ENCODE measurements at regions not wholly inside any gene's neighbourhood (a gene's known extent, or its start where the extent isn't known, plus 50 kb on each side); places are given as distances from the start of the nearest gene placed in this dataset.

DNA sequence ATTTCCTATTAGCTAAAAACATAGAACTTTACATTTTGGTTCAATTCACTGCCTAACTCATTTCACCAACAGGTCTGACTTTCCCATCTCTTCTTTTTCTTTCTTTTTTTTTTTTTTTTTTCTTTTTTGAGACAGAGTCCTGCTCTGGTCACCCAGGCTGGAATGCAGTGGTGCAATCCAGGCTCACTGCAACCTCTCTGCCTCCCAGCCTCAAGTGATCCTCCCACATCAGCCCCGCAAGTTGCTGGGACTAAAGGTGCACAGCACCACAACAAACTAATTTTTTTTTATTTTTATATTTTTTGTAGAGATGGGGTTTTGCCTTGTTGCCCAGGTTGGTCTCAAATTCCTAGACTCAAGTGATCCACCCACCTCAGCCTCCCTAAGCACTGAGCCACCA lies 57.8 kb upstream of the HNRNPA3 start:
- Histone ChIP-seq H3K4me1 (ENCODE audit: control insufficient read depth in 1 of 2, insufficient read depth in 2 of 2, low read length in 2 of 2) (no peaks in the 10 kb centered on the region), H3K9ac (ENCODE audit: low read depth in 1 of 2, low read length in 2 of 2) (no peak overlapping the region), H3K27ac (ENCODE audit: low read depth, low read length) (no peak overlapping the region), H3K4me3 (ENCODE audit: low read depth in 1 of 2, low read length in 2 of 2) (no peak overlapping the region), H3K27me3 (ENCODE audit: control insufficient read depth in 1 of 2, insufficient read depth in 2 of 2, low read length in 2 of 2) (peaks cover 0 to 11% of the 10 kb centered on the region in 2 donors), H3K36me3 (ENCODE audit: control insufficient read depth in 1 of 2, insufficient read depth in 2 of 2, low read length in 2 of 2) (no peaks in the 10 kb centered on the region), H3K9me3 (ENCODE audit: control insufficient read depth in 1 of 2, low read length in 2 of 2) (no peaks in the 10 kb centered on the region)

- H3K9me3 ChIP-seq (ENCODE audit: control insufficient read depth in 1 of 2, low read length in 2 of 2), result no peaks in the 10 kb centered on the region
- H3K27me3 ChIP-seq (ENCODE audit: control insufficient read depth in 1 of 2, insufficient read depth in 2 of 2, low read length in 2 of 2), result peaks cover 0 to 8% of the 10 kb centered on the region in 2 donors
- H3K4me1 ChIP-seq (ENCODE audit: control insufficient read depth in 1 of 2, insufficient read depth in 2 of 2, low read length in 2 of 2), result no peaks in the 10 kb centered on the region
- no peaks in the 10 kb centered on the region for H3K36me3 ChIP-seq (ENCODE audit: control insufficient read depth in 1 of 2, insufficient read depth in 2 of 2, low read length in 2 of 2)
- no peak overlapping the region for H3K9ac ChIP-seq (ENCODE audit: low read depth in 1 of 2, low read length in 2 of 2)
- H3K4me3 ChIP-seq (ENCODE audit: low read depth in 1 of 2, low read length in 2 of 2), result no peak overlapping the region
- no peak overlapping the region for H3K27ac ChIP-seq (ENCODE audit: low read depth, low read length)
Observed at GRCh38 chr2:177155631-177156030, 57.0 kb upstream of the HNRNPA3 start.

DNA sequence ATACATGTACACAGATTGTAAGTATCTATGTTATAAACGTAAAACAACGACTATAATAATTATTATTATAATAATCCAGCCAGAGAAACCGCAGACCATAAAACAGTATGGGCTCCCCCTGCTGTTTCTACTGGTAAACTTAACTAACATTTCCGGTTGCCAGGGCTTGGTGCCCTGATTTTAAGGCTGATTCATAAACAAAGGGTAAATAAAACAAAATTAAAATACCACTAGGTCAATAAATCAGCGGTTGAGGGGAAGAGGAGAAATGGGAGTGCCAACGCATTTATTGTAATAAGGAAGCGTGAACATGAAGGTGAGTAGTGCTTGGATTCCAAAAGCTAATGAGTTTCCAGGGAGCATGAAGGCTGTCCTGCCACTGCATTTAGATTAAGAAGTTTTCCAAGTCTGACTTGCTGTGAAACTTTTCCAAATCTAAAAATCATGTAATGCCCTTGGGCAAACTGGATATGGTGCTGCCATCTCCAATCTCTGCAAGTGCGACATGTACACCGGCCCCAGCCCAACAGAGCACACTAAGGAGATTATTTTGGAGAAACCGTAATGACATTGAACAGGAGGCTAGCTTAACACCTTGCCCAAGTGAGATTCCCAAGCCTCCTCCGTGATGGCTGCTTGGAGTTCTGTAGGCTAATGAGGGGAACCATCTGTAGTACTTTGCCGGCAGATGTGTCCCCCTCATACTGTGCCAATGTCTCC lies 50.7 kb upstream of the HNRNPA3 start:
- Histone ChIP-seq H3K36me3 (ENCODE audit: control insufficient read depth in 1 of 2, insufficient read depth in 2 of 2, low read length in 2 of 2) (no peaks in the 10 kb centered on the region), H3K9ac (ENCODE audit: low read depth in 1 of 2, low read length in 2 of 2) (no peak overlapping the region), H3K4me3 (ENCODE audit: low read depth in 1 of 2, low read length in 2 of 2) (no peak overlapping the region), H3K27me3 (ENCODE audit: control insufficient read depth in 1 of 2, insufficient read depth in 2 of 2, low read length in 2 of 2) (no peaks in the 10 kb centered on the region), H3K27ac (ENCODE audit: low read depth, low read length) (no peak overlapping the region), H3K9me3 (ENCODE audit: control insufficient read depth in 1 of 2, low read length in 2 of 2) (no peaks in the 10 kb centered on the region), H3K4me1 (ENCODE audit: control insufficient read depth in 1 of 2, insufficient read depth in 2 of 2, low read length in 2 of 2) (peaks cover 13 to 21% of the 10 kb centered on the region in 2 donors)

Data from duodenal mucosa (tissue), 2 donors.